H1 (cell line): ENCODE measurements at regions not wholly inside any gene's neighbourhood (a gene's known extent, or its start where the extent isn't known, plus 50 kb on each side); places are given as distances from the start of the nearest gene placed in this dataset.

ENCODE experiments used
- EP300 ChIP-seq, 2 experiments: IDR thresholded peaks; 1 replicate in 1 of 2; 2 replicates in 1 of 2; pipeline ENCODE4 v1.6.1; 2011 to 2012; ENCODE audit warnings: low read depth in 2 of 2, low read length in 2 of 2, mild to moderate bottlenecking in 2 of 2, borderline replicate concordance in 1 of 2, inconsistent platforms in 1 of 2, moderate library complexity in 1 of 2
- POLR2AphosphoS5 ChIP-seq: IDR thresholded peaks from 2 replicates; pipeline ENCODE4 v1.6.1; 2011; ENCODE audit warnings: low read depth, low read length
- RFX5 ChIP-seq: IDR thresholded peaks from 2 replicates; pipeline ENCODE4 v1.6.1; 2011; ENCODE audit warnings: low read depth, low read length, improper control_type of control experiment, borderline replicate concordance
- RNF2 ChIP-seq: fragments of 200-900, 300-1000 bp; sonication (generic); IDR thresholded peaks from 2 replicates; pipeline ENCODE4 v1.7.1; 2016; ENCODE audit warnings: borderline replicate concordance, low read depth, mild to moderate bottlenecking, antibody characterized with exemption, low read length; ENCODE audit not compliant: poor library complexity, severe bottlenecking; ENCODE audit errors: missing control alignments
- TBP ChIP-seq: IDR thresholded peaks from 2 replicates; pipeline ENCODE4 v1.6.1; 2011; ENCODE audit warnings: low read depth, low read length, improper control_type of control experiment
- TF ChIP-seq, protein P1 (sequence below), 3 experiments: IDR thresholded peaks; 1 replicate in 2 of 3; 2 replicates in 1 of 3; pipeline versions ENCODE4 v1.5.1 to v1.6.1; 2011; ENCODE audit warnings: low read length in 3 of 3, mild to moderate bottlenecking in 3 of 3, inconsistent platforms in 2 of 3, low read depth in 1 of 3, moderate library complexity in 1 of 3; ENCODE audit not compliant: insufficient read depth in 1 of 3; ENCODE audit errors: control extremely low read depth in 1 of 3
- TF ChIP-seq, protein P2 (sequence below): IDR thresholded peaks from 2 replicates; pipeline ENCODE4 v1.6.1; 2011; ENCODE audit warnings: low read depth, mild to moderate bottlenecking, low read length; ENCODE audit not compliant: insufficient read depth

DNA sequence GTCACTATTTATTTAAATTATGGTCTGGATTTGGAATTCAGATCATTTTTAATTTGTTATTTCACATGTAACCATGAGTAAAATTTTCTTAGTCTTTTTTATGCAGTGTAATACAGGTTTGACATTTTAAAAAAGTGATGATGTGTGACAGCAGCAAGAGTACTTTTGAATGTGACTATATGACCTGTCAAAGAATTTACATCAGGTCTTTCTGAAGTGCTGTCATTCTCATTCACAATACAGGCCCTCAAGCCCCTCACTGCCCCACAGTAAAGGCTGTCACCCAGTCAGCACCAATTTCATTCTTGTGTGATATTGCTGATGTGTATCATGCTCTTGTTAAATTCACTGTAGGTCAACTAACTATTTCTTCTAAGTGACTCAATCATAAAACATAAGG is 364.2 kb downstream of the NUP35 start:
- TF ChIP-seq, protein P1, sequence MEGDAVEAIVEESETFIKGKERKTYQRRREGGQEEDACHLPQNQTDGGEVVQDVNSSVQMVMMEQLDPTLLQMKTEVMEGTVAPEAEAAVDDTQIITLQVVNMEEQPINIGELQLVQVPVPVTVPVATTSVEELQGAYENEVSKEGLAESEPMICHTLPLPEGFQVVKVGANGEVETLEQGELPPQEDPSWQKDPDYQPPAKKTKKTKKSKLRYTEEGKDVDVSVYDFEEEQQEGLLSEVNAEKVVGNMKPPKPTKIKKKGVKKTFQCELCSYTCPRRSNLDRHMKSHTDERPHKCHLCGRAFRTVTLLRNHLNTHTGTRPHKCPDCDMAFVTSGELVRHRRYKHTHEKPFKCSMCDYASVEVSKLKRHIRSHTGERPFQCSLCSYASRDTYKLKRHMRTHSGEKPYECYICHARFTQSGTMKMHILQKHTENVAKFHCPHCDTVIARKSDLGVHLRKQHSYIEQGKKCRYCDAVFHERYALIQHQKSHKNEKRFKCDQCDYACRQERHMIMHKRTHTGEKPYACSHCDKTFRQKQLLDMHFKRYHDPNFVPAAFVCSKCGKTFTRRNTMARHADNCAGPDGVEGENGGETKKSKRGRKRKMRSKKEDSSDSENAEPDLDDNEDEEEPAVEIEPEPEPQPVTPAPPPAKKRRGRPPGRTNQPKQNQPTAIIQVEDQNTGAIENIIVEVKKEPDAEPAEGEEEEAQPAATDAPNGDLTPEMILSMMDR (IDR thresholded peaks at IDR 0.05; ENCODE audit: control extremely low read depth in 1 of 3, insufficient read depth in 1 of 3, low read depth in 1 of 3, low read length in 3 of 3): no peak
- no peak for TF ChIP-seq POLR2AphosphoS5
- TF ChIP-seq RFX5: no peak
- no peak for TF ChIP-seq RNF2
- no peak for TF ChIP-seq EP300 (IDR thresholded peaks at IDR 0.05; ENCODE audit: borderline replicate concordance in 1 of 2, low read depth in 2 of 2, low read length in 2 of 2)
- TF ChIP-seq, protein P2, sequence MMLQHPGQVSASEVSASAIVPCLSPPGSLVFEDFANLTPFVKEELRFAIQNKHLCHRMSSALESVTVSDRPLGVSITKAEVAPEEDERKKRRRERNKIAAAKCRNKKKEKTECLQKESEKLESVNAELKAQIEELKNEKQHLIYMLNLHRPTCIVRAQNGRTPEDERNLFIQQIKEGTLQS: no peak
- no peak for TF ChIP-seq TBP
